ENCODE measurements at regions not wholly inside any gene's neighbourhood (a gene's known extent, or its start where the extent isn't known, plus 50 kb on each side); places are given as distances from the start of the nearest gene placed in this dataset.

GRCh38 chr16:72588551-72588950 lies 416.6 kb upstream of the PMFBP1 start:
- TF ChIP-seq, protein P1, sequence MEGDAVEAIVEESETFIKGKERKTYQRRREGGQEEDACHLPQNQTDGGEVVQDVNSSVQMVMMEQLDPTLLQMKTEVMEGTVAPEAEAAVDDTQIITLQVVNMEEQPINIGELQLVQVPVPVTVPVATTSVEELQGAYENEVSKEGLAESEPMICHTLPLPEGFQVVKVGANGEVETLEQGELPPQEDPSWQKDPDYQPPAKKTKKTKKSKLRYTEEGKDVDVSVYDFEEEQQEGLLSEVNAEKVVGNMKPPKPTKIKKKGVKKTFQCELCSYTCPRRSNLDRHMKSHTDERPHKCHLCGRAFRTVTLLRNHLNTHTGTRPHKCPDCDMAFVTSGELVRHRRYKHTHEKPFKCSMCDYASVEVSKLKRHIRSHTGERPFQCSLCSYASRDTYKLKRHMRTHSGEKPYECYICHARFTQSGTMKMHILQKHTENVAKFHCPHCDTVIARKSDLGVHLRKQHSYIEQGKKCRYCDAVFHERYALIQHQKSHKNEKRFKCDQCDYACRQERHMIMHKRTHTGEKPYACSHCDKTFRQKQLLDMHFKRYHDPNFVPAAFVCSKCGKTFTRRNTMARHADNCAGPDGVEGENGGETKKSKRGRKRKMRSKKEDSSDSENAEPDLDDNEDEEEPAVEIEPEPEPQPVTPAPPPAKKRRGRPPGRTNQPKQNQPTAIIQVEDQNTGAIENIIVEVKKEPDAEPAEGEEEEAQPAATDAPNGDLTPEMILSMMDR (IDR thresholded peaks at IDR 0.05; ENCODE audit: low read length): no peak
- TF ChIP-seq EZH2 (IDR thresholded peaks at IDR 0.05; ENCODE audit: borderline replicate concordance, low read length): no peak

All from OCI-LY1 (cell line).